Body of pancreas (tissue), 4 donors: ENCODE measurements at regions not wholly inside any gene's neighbourhood (a gene's known extent, or its start where the extent isn't known, plus 50 kb on each side); places are given as distances from the start of the nearest gene placed in this dataset.

Source experiments
- CTCF ChIP-seq, 7 experiments: fragments of 450-650 bp in 4 of 7; fragments of 200-600 bp in 3 of 7; sonication (generic) in 3 of 7; IDR thresholded peaks; one replicate each; pipeline ENCODE4 v1.5.1; 2016 to 2019; ENCODE audit warnings: antibody characterized with exemption in 7 of 7
- POLR2A ChIP-seq, 3 donors: fragments of 450-650 bp; IDR thresholded peaks; one replicate each; pipeline ENCODE4 v1.6.1; 2016; ENCODE audit warnings: antibody characterized with exemption in 3 of 3, mild to moderate bottlenecking in 2 of 3

DNA sequence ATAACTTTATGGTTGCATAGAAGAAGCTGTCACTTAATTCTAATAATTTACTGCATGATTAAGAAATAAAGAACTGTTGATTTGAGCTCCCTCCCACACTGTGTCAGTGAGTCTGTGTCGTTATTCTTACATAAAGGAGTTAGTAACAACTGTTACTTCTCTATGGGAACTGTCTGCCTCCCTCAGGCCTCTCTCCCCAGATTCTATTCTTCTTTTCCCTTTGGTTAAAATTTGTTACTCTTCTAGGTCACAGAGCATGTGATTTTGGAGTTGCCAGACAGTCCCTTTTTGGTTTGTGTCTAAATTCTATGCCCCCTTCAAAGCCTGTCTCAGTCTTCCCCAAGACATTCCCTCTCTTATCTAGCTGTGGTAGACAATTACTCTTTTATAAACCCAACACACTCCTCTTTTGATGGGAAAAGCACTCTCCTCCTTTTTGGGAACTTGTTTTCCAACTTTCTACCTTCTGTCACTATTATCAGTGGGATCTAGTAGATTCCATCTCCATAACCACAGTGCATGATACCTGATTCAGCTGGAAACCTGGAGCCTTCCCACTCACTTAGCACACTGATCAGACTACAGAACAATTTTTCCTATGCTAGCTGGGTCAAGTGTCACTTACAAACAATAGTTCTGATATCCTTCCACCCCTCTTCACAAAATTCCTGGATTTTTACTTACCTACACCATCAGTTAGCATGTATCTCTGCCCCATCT, 422.1 kb upstream of the TGFBR2 start:
- TF ChIP-seq CTCF (IDR thresholded peaks at IDR 0.05): no peak
- TF ChIP-seq POLR2A (IDR thresholded peaks at IDR 0.05): no peak
